Neutrophil (primary cell): ENCODE measurements at regions not wholly inside any gene's neighbourhood (a gene's known extent, or its start where the extent isn't known, plus 50 kb on each side); places are given as distances from the start of the nearest gene placed in this dataset.

Source experiments
- H3K27ac ChIP-seq: fragments of 200-600 bp; sonication (generic); 2 replicates; pipeline ENCODE4 v1.5.1; 2016; ENCODE audit warnings: mild to moderate bottlenecking, moderate library complexity
- H3K27me3 ChIP-seq: fragments of 200-600 bp; sonication (generic); 2 replicates; pipeline ENCODE4 v1.6.0; 2016; ENCODE audit warnings: mild to moderate bottlenecking
- H3K36me3 ChIP-seq: fragments of 200-600 bp; sonication (generic); 2 replicates; pipeline ENCODE4 v1.5.1; 2017
- H3K4me1 ChIP-seq, 2 experiments: fragments of 200-600 bp in 1 of 2; sonication (generic) in 1 of 2; 1 replicate in 1 of 2; 2 replicates in 1 of 2; pipeline versions ENCODE4 v1.5.1 to v1.6.1; 2013 to 2016; ENCODE audit warnings: low read depth in 1 of 2, low read length in 1 of 2, mild to moderate bottlenecking in 1 of 2, moderate library complexity in 1 of 2; ENCODE audit not compliant: control insufficient read depth in 1 of 2, insufficient read depth in 1 of 2
- H3K4me3 ChIP-seq, 2 experiments: fragments of 200-600 bp in 1 of 2; sonication (generic) in 1 of 2; 1 replicate in 1 of 2; 2 replicates in 1 of 2; pipeline ENCODE4 v1.5.1; 2013 to 2016; ENCODE audit warnings: low read depth in 1 of 2, low read length in 1 of 2, mild to moderate bottlenecking in 1 of 2, moderate library complexity in 1 of 2
- H3K9me3 ChIP-seq: fragments of 200-600 bp; sonication (generic); 2 replicates; pipeline ENCODE4 v1.5.1; 2016
- CTCF ChIP-seq: fragments of 200-600 bp; sonication (generic); IDR thresholded peaks from 2 replicates; pipeline ENCODE4 v1.5.1; 2016; ENCODE audit warnings: antibody characterized with exemption

DNA sequence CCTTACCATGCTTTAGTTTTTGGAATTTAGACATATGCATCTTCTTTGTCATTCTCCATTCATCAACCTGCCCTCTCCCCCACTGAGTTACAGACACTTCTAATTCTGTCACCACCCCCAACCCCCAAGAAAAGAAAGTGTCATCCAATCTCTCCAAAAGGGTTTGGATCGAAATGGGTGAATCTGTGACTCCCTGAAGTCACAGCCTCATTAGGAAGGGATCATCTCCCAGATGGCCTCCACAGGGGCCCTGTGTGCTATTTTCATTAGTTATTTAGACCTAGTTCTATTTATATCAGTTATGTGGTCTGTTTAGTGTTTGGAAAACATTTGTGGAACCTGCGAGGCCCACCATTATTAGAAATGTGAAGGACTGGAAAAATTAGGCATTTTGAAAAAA, 191.0 kb upstream of the ATP2B1 start:
- no peaks in the 10 kb centered on the region for H3K4me1 ChIP-seq
- no peak for TF ChIP-seq CTCF
- H3K27ac ChIP-seq: no peak overlapping the region
- H3K27me3 ChIP-seq: no peaks in the 10 kb centered on the region
- no peaks in the 10 kb centered on the region for H3K9me3 ChIP-seq
- H3K4me3 ChIP-seq: no peak overlapping the region
- no peaks in the 10 kb centered on the region for H3K36me3 ChIP-seq

GRCh38 chr12:89895591-89895990, 187.0 kb upstream of the ATP2B1 start:
- H3K9me3 ChIP-seq: no peaks in the 10 kb centered on the region
- H3K27ac ChIP-seq: no peak overlapping the region
- no peaks in the 10 kb centered on the region for H3K36me3 ChIP-seq
- TF ChIP-seq CTCF: no peak
- H3K4me3 ChIP-seq: no peak overlapping the region
- no peaks in the 10 kb centered on the region for H3K4me1 ChIP-seq
- H3K27me3 ChIP-seq: no peaks in the 10 kb centered on the region

- Histone ChIP-seq H3K27ac (no peak overlapping the region), H3K27me3 (no peaks in the 10 kb centered on the region), H3K36me3 (no peaks in the 10 kb centered on the region), H3K9me3 (no peaks in the 10 kb centered on the region), H3K4me3 (no peak overlapping the region), H3K4me1 (no peaks in the 10 kb centered on the region)
- no peak for TF ChIP-seq CTCF
Measured at GRCh38 chr12:89895101-89895500, 186.5 kb upstream of the ATP2B1 start.

DNA sequence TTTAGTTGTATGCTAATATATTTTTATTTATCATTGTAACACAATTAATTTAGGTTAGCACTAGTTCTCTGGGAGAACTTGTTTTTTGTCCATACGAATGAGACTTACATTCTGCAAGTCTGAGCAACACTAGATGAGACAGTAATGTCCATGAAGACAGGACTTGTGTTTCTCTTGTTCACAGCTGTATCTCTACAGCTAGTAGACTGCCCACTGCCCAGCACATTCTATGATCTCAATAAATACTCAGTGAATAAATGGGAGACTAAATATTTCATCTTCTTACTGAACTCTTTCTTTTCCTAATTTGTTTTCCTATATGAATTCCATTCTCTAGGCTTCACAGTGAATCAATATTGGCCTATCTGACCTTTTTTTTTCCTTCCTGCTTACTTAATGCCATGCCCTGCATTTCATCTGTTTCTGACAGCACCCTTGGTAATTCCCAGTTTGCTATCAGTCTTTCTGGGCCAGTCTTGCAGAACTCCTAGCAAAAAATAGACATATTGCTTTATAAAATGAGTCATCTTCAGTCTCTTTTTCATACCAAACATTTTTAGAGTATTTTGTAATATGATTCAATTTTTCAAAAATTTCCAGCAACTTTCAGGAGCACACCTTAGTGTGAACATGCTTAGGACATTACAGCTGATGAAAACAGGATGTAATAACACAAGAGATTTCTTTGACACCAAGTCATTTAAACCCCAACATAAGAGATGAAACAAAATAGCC, 185.5 kb upstream of the ATP2B1 start:
- no peak for TF ChIP-seq CTCF
- no peaks in the 10 kb centered on the region for H3K27me3 ChIP-seq
- H3K4me3 ChIP-seq: no peak overlapping the region
- H3K36me3 ChIP-seq: no peaks in the 10 kb centered on the region
- no peaks in the 10 kb centered on the region for H3K9me3 ChIP-seq
- H3K27ac ChIP-seq: no peak overlapping the region
- H3K4me1 ChIP-seq: no peaks in the 10 kb centered on the region

DNA sequence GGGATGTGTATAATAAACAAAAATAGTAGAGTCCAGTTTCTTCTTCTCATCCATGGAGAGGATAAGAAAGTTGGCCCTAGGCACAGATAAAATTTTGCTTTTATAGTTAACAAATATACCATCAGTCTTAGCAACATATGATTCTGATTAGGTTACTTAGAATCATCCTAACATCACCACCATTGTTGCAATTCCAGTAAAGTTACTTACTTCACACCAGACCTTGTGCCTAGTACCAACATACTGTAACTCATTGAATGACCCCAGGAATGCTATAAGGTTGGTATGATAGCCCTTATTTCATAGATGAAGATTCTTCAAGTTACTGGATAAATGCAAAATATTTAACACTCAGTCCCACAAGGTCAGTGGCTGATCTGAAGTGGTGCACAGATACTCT, 183.8 kb upstream of the ATP2B1 start:
- H3K4me3 ChIP-seq: no peak overlapping the region
- no peaks in the 10 kb centered on the region for H3K27me3 ChIP-seq
- TF ChIP-seq CTCF: no peak
- no peaks in the 10 kb centered on the region for H3K4me1 ChIP-seq
- H3K27ac ChIP-seq: no peak overlapping the region
- H3K9me3 ChIP-seq: no peaks in the 10 kb centered on the region
- no peaks in the 10 kb centered on the region for H3K36me3 ChIP-seq

DNA sequence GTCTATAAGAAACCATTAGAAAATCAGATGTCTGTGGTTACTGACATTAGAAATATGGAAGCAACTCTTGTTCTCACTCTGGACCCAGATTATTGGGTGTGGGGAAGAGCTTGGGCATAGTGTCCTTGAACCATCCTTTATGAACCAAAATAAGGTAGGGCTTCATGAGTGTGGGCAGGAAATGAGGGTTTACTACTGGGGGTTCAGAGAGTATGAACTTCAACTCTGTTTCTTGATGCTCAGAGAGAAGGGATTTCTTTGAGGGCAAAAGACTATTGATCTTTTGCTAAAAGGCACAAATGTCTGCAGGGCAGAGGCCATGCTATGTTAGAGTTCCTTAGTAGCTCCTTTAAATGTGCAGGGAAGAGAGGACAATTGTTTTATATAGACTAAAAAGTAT, 183.3 kb upstream of the ATP2B1 start:
- no peaks in the 10 kb centered on the region for H3K4me1 ChIP-seq
- TF ChIP-seq CTCF: no peak
- H3K9me3 ChIP-seq: no peaks in the 10 kb centered on the region
- H3K27ac ChIP-seq: no peak overlapping the region
- H3K27me3 ChIP-seq: no peaks in the 10 kb centered on the region
- no peaks in the 10 kb centered on the region for H3K36me3 ChIP-seq
- H3K4me3 ChIP-seq: no peak overlapping the region
